Astrocyte (in vitro differentiated cells and primary cell): ENCODE measurements at regions not wholly inside any gene's neighbourhood (a gene's known extent, or its start where the extent isn't known, plus 50 kb on each side); places are given as distances from the start of the nearest gene placed in this dataset.

ENCODE experiments used
- DNase-seq: peaks from one replicate; pipeline ENCODE4 v3.0.0-alpha.2; 2010; ENCODE audit warnings: low read depth
- FAIRE-seq: peaks from 2 replicates; lab custom pipeline; 2011; peaks lifted over from hg19 to GRCh38; lab: Jason Lieb, UNC
- H2AFZ ChIP-seq: 2 replicates; pipeline ENCODE4 v1.6.0; 2012; ENCODE audit warnings: low read depth, low read length, inconsistent platforms
- H3K27ac ChIP-seq: 2 replicates; pipeline ENCODE4 v1.5.1; 2011; ENCODE audit warnings: low read depth, low read length, inconsistent platforms
- H3K27me3 ChIP-seq: 2 replicates; pipeline ENCODE4 v1.6.0; 2011; ENCODE audit warnings: low read length, inconsistent platforms; ENCODE audit not compliant: insufficient read depth
- H3K36me3 ChIP-seq: 2 replicates; pipeline ENCODE4 v1.5.1; 2011; ENCODE audit warnings: low read length, inconsistent platforms; ENCODE audit not compliant: insufficient read depth
- H3K4me1 ChIP-seq: 2 replicates; pipeline ENCODE4 v1.5.1; 2011; ENCODE audit warnings: low read length, inconsistent platforms; ENCODE audit not compliant: insufficient read depth
- H3K4me2 ChIP-seq: 2 replicates; pipeline ENCODE4 v1.6.0; 2012; ENCODE audit warnings: low read length, inconsistent platforms
- H3K4me3 ChIP-seq: 2 replicates; pipeline ENCODE4 v1.5.1; 2011; ENCODE audit warnings: low read depth, mild to moderate bottlenecking, low read length, inconsistent platforms; ENCODE audit not compliant: insufficient read depth
- H3K79me2 ChIP-seq: 2 replicates; pipeline ENCODE4 v1.6.0; 2012; ENCODE audit warnings: mild to moderate bottlenecking, low read length, inconsistent platforms; ENCODE audit not compliant: insufficient read depth
- H3K9ac ChIP-seq: 2 replicates; pipeline ENCODE4 v1.6.0; 2012; ENCODE audit warnings: mild to moderate bottlenecking, low read length, inconsistent platforms
- H3K9me3 ChIP-seq: 2 replicates; pipeline ENCODE4 v1.5.1; 2012; ENCODE audit warnings: low read depth, mild to moderate bottlenecking, low read length, inconsistent platforms; ENCODE audit not compliant: insufficient read depth
- H4K20me1 ChIP-seq: 2 replicates; pipeline ENCODE4 v1.6.0; 2012; ENCODE audit warnings: low read length, inconsistent platforms; ENCODE audit not compliant: insufficient read depth
- H3K27ac Mint-ChIP-seq: one replicate; pipeline ENCODE4 v1.8.0; 2021; ENCODE audit warnings: mild to moderate bottlenecking, mixed read lengths; ENCODE audit not compliant: unreplicated experiment
- H3K27me3 Mint-ChIP-seq: one replicate; pipeline ENCODE4 v1.8.0; 2021; ENCODE audit warnings: low read depth, mixed read lengths; ENCODE audit not compliant: unreplicated experiment
- H3K36me3 Mint-ChIP-seq: one replicate; pipeline ENCODE4 v1.8.0; 2021; ENCODE audit warnings: low read depth, mixed read lengths; ENCODE audit not compliant: unreplicated experiment
- H3K4me1 Mint-ChIP-seq: one replicate; pipeline ENCODE4 v1.8.0; 2021; ENCODE audit warnings: low read depth, mixed read lengths; ENCODE audit not compliant: unreplicated experiment
- H3K4me3 Mint-ChIP-seq: one replicate; pipeline ENCODE4 v1.8.0; 2021; ENCODE audit warnings: mild to moderate bottlenecking, moderate library complexity, mixed read lengths; ENCODE audit not compliant: unreplicated experiment
- H3K9me3 Mint-ChIP-seq: one replicate; pipeline ENCODE4 v1.8.0; 2021; ENCODE audit warnings: mild to moderate bottlenecking, mixed read lengths; ENCODE audit not compliant: unreplicated experiment
- CTCF ChIP-seq: IDR thresholded peaks from 2 replicates; pipeline ENCODE4 v1.5.1; 2011; ENCODE audit warnings: low read depth, mild to moderate bottlenecking, inconsistent platforms, low read length, moderate library complexity; ENCODE audit not compliant: insufficient read depth
- EZH2 ChIP-seq: IDR thresholded peaks from 2 replicates; pipeline ENCODE4 v1.6.1; 2012; ENCODE audit warnings: mild to moderate bottlenecking, low read length, inconsistent platforms; ENCODE audit not compliant: insufficient read depth

- H3K4me3 Mint-ChIP-seq, result no peak overlapping the region
- Histone ChIP-seq H3K4me3 (no peak overlapping the region), H3K9me3 (no peaks in the 10 kb centered on the region), H3K4me1 (no peaks in the 10 kb centered on the region), H3K27ac (no peak overlapping the region), H4K20me1 (no peaks in the 10 kb centered on the region), H2AFZ (no peak overlapping the region), H3K79me2 (no peaks in the 10 kb centered on the region), H3K4me2 (no peak overlapping the region), H3K27me3 (no peaks in the 10 kb centered on the region), H3K36me3 (no peaks in the 10 kb centered on the region), H3K9ac (no peak overlapping the region)
- H3K27ac Mint-ChIP-seq, result no peak overlapping the region
- DNase-seq (no peak), FAIRE-seq (no peak)
- no peaks in the 10 kb centered on the region for H3K4me1 Mint-ChIP-seq
- no peaks in the 10 kb centered on the region for H3K36me3 Mint-ChIP-seq
- no peaks in the 10 kb centered on the region for H3K27me3 Mint-ChIP-seq
- TF ChIP-seq EZH2, result no peak
- no peak for TF ChIP-seq CTCF
- no peaks in the 10 kb centered on the region for H3K9me3 Mint-ChIP-seq
Observed at GRCh38 chr5:85838781-85839180, 779.0 kb upstream of the COX7C start.

GRCh38 chr5:85841653-85842052 is 776.1 kb upstream of the COX7C start:
- no peaks in the 10 kb centered on the region for H3K36me3 Mint-ChIP-seq
- FAIRE-seq (no peak), DNase-seq (no peak)
- H2AFZ ChIP-seq, result no peak overlapping the region
- H3K9me3 Mint-ChIP-seq, result no peaks in the 10 kb centered on the region
- no peaks in the 10 kb centered on the region for H3K36me3 ChIP-seq
- TF ChIP-seq CTCF (no peak), EZH2 (no peak)
- H3K4me2 ChIP-seq, result no peak overlapping the region
- no peaks in the 10 kb centered on the region for H3K27me3 ChIP-seq
- no peak overlapping the region for H3K27ac ChIP-seq
- H4K20me1 ChIP-seq, result no peaks in the 10 kb centered on the region
- H3K4me1 Mint-ChIP-seq, result no peaks in the 10 kb centered on the region
- H3K9me3 ChIP-seq, result no peaks in the 10 kb centered on the region
- H3K4me1 ChIP-seq, result no peaks in the 10 kb centered on the region
- no peak overlapping the region for H3K4me3 ChIP-seq
- H3K27ac Mint-ChIP-seq, result no peak overlapping the region
- H3K27me3 Mint-ChIP-seq, result no peaks in the 10 kb centered on the region
- no peak overlapping the region for H3K9ac ChIP-seq
- H3K4me3 Mint-ChIP-seq, result no peak overlapping the region
- no peaks in the 10 kb centered on the region for H3K79me2 ChIP-seq

- no peak overlapping the region for H3K9ac ChIP-seq
- no peak overlapping the region for H3K27ac Mint-ChIP-seq
Observed at GRCh38 chr5:85843535-85843934, 774.2 kb upstream of the COX7C start.

More at GRCh38 chr5:85843535-85843934, 774.2 kb upstream of the COX7C start:
- Mint-ChIP-seq H3K36me3 (no peaks in the 10 kb centered on the region), H3K4me1 (no peaks in the 10 kb centered on the region), H3K27me3 (no peaks in the 10 kb centered on the region), H3K9me3 (no peaks in the 10 kb centered on the region), H3K4me3 (no peak overlapping the region)
- H4K20me1 ChIP-seq, result no peaks in the 10 kb centered on the region
- H3K79me2 ChIP-seq, result no peaks in the 10 kb centered on the region
- TF ChIP-seq CTCF (no peak), EZH2 (no peak)
- H2AFZ ChIP-seq, result no peak overlapping the region
- no peaks in the 10 kb centered on the region for H3K27me3 ChIP-seq
- FAIRE-seq, result no peak
- H3K4me1 ChIP-seq, result no peaks in the 10 kb centered on the region
- no peaks in the 10 kb centered on the region for H3K36me3 ChIP-seq
- no peaks in the 10 kb centered on the region for H3K9me3 ChIP-seq
- no peak overlapping the region for H3K4me3 ChIP-seq
- H3K27ac ChIP-seq, result no peak overlapping the region
- no peak overlapping the region for H3K4me2 ChIP-seq
- DNase-seq, result no peak
